K562 (cell line): ENCODE measurements at regions not wholly inside any gene's neighbourhood (a gene's known extent, or its start where the extent isn't known, plus 50 kb on each side); places are given as distances from the start of the nearest gene placed in this dataset.

ENCODE experiments used
- ELF4 ChIP-seq: fragments of 450-650 bp; formaldehyde crosslinking; IDR thresholded peaks from 2 replicates; pipeline ENCODE4 v1.4.0; 2022; ENCODE audit warnings: missing genetic modification characterization
- FOXP4 ChIP-seq: sonication (generic); formaldehyde crosslinking; IDR thresholded peaks from 2 replicates; pipeline ENCODE4 v1.8.0; 2022; ENCODE audit warnings: mild to moderate bottlenecking, missing genetic modification reagents, borderline replicate concordance
- GATA2 ChIP-seq: sonication (generic); formaldehyde crosslinking; IDR thresholded peaks from 2 replicates; pipeline ENCODE4 v1.4.0; 2020; ENCODE audit warnings: mild to moderate bottlenecking, missing genetic modification reagents
- HLTF ChIP-seq: fragments of 450-650 bp; IDR thresholded peaks from 2 replicates; pipeline ENCODE4 v1.6.1; 2016
- MBD2 ChIP-seq: sonication (generic); IDR thresholded peaks from 2 replicates; pipeline ENCODE4 v1.6.1; 2016; ENCODE audit warnings: low read depth, borderline replicate concordance
- PRMT5 ChIP-seq: sonication (generic); formaldehyde crosslinking; IDR thresholded peaks from 2 replicates; pipeline ENCODE4 v1.5.0; 2020; ENCODE audit warnings: missing genetic modification reagents
- ZBTB7A ChIP-seq: IDR thresholded peaks from 2 replicates; pipeline ENCODE4 v1.6.1; 2011; ENCODE audit warnings: low read depth, mild to moderate bottlenecking, low read length, moderate library complexity, borderline replicate concordance; ENCODE audit not compliant: control insufficient read depth
- ZNF174 ChIP-seq: fragments of 250-450 bp; sonication (Bioruptor Pico); IDR thresholded peaks from 2 replicates; pipeline ENCODE4 v1.4.0; 2020; ENCODE audit warnings: mild to moderate bottlenecking
- ZNF561 ChIP-seq: fragments of 450-650 bp; formaldehyde crosslinking; conservative IDR thresholded peaks from 2 replicates; pipeline ENCODE4 v1.4.0; 2020; ENCODE audit warnings: mild to moderate bottlenecking, moderate library complexity
- TF ChIP-seq, protein P1 (sequence below): fragments of 250-450 bp; sonication (Bioruptor Pico); IDR thresholded peaks from 2 replicates; pipeline ENCODE4 v1.5.0; 2021; ENCODE audit warnings: mild to moderate bottlenecking, borderline replicate concordance
- TF ChIP-seq, protein P2 (sequence below): fragments of 450-650 bp; IDR thresholded peaks from 2 replicates; pipeline ENCODE4 v1.6.1; 2016; ENCODE audit warnings: low read depth
- TF ChIP-seq, protein P3 (sequence below): fragments of 450-650 bp; formaldehyde crosslinking; IDR thresholded peaks from 2 replicates; pipeline ENCODE4 v1.4.0; 2020; ENCODE audit warnings: mild to moderate bottlenecking, mixed read lengths

DNA sequence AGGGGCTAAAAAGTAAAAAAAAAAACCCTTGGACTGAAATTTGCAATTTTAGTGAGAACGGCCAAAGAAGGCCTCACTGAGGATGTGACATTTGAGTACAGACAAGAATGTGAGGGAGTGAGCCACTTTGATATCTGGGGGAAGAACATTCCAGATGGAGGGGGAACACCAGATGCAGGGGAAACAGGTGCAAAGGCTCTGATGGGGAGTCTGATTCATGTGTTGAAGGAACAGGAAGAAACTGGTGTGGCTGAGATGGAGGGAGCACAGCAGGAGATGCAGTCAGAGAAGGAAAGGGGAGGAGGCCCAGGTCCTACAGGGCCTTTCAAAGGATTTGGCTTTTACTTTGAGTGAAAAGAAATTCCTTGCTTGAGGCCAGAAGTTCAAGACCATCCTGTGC lies 615.7 kb upstream of the NRP1 start (continued):
- no peak for TF ChIP-seq FOXP4 (CRISPR knock-in tag)
- TF ChIP-seq, protein P1, sequence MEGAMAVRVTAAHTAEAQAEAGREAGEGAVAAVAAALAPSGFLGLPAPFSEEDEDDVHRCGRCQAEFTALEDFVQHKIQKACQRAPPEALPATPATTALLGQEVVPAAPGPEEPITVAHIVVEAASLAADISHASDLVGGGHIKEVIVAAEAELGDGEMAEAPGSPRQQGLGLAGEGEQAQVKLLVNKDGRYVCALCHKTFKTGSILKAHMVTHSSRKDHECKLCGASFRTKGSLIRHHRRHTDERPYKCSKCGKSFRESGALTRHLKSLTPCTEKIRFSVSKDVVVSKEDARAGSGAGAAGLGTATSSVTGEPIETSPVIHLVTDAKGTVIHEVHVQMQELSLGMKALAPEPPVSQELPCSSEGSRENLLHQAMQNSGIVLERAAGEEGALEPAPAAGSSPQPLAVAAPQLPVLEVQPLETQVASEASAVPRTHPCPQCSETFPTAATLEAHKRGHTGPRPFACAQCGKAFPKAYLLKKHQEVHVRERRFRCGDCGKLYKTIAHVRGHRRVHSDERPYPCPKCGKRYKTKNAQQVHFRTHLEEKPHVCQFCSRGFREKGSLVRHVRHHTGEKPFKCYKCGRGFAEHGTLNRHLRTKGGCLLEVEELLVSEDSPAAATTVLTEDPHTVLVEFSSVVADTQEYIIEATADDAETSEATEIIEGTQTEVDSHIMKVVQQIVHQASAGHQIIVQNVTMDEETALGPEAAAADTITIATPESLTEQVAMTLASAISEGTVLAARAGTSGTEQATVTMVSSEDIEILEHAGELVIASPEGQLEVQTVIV (CRISPR knock-in tag) = no peak
- TF ChIP-seq GATA2 (CRISPR knock-in tag) = no peak
- TF ChIP-seq ELF4 (CRISPR knock-in tag) = no peak
- TF ChIP-seq, protein P2, sequence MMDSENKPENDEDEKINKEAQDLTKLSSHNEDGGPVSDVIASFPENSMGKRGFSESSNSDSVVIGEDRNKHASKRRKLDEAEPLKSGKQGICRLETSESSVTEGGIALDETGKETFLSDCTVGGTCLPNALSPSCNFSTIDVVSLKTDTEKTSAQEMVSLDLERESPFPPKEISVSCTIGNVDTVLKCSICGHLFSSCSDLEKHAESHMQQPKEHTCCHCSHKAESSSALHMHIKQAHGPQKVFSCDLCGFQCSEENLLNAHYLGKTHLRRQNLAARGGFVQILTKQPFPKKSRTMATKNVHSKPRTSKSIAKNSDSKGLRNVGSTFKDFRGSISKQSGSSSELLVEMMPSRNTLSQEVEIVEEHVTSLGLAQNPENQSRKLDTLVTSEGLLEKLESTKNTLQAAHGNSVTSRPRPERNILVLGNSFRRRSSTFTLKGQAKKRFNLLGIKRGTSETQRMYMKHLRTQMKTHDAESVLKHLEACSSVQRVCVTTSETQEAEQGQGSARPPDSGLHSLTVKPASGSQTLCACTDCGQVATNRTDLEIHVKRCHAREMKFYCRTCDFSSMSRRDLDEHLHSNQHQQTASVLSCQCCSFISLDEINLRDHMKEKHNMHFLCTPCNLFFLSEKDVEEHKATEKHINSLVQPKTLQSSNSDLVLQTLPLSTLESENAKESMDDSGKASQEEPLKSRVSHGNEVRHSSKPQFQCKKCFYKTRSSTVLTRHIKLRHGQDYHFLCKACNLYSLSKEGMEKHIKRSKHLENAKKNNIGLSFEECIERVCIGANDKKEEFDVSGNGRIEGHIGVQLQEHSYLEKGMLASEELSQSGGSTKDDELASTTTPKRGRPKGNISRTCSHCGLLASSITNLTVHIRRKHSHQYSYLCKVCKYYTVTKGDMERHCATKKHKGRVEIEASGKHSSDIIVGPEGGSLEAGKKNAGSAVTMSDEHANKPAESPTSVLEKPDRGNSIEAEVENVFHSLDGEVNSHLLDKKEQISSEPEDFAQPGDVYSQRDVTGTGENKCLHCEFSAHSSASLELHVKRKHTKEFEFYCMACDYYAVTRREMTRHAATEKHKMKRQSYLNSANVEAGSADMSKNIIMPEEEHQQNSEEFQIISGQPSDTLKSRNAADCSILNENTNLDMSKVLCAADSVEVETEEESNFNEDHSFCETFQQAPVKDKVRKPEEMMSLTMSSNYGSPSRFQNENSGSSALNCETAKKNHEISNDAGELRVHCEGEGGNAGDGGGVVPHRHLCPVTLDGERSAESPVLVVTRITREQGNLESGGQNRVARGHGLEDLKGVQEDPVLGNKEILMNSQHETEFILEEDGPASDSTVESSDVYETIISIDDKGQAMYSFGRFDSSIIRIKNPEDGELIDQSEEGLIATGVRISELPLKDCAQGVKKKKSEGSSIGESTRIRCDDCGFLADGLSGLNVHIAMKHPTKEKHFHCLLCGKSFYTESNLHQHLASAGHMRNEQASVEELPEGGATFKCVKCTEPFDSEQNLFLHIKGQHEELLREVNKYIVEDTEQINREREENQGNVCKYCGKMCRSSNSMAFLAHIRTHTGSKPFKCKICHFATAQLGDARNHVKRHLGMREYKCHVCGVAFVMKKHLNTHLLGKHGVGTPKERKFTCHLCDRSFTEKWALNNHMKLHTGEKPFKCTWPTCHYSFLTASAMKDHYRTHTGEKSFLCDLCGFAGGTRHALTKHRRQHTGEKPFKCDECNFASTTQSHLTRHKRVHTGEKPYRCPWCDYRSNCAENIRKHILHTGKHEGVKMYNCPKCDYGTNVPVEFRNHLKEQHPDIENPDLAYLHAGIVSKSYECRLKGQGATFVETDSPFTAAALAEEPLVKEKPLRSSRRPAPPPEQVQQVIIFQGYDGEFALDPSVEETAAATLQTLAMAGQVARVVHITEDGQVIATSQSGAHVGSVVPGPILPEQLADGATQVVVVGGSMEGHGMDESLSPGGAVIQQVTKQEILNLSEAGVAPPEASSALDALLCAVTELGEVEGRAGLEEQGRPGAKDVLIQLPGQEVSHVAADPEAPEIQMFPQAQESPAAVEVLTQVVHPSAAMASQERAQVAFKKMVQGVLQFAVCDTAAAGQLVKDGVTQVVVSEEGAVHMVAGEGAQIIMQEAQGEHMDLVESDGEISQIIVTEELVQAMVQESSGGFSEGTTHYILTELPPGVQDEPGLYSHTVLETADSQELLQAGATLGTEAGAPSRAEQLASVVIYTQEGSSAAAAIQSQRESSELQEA = no peak
- no peak for TF ChIP-seq ZNF561 (CRISPR knock-in tag)
- TF ChIP-seq, protein P3, sequence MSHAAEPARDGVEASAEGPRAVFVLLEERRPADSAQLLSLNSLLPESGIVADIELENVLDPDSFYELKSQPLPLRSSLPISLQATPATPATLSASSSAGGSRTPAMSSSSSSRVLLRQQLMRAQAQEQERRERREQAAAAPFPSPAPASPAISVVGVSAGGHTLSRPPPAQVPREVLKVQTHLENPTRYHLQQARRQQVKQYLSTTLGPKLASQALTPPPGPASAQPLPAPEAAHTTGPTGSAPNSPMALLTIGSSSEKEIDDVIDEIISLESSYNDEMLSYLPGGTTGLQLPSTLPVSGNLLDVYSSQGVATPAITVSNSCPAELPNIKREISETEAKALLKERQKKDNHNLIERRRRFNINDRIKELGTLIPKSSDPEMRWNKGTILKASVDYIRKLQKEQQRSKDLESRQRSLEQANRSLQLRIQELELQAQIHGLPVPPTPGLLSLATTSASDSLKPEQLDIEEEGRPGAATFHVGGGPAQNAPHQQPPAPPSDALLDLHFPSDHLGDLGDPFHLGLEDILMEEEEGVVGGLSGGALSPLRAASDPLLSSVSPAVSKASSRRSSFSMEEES (CRISPR knock-in tag) = no peak
- TF ChIP-seq HLTF = no peak
- no peak for TF ChIP-seq ZNF174 (CRISPR knock-in tag)
- no peak for TF ChIP-seq ZBTB7A
- TF ChIP-seq MBD2 = no peak
- no peak for TF ChIP-seq PRMT5
